OCI-LY3 (cell line): ENCODE measurements at regions not wholly inside any gene's neighbourhood (a gene's known extent, or its start where the extent isn't known, plus 50 kb on each side); places are given as distances from the start of the nearest gene placed in this dataset.
"Not testable (repeated sequence)": the region's sequence is repeated elsewhere in the genome, so short reads cannot be mapped to it uniquely, and the experiment has no call there.

Experiments used
- H2AFZ ChIP-seq: fragments of 200-600, 300-600 bp; shearing (Covaris generic); 2 replicates; pipeline ENCODE4 v1.6.0; 2014; ENCODE audit warnings: antibody characterized with exemption, low read depth, low read length
- H3K27ac ChIP-seq: fragments of 200-600, 300-600 bp; sonication (generic); 2 replicates; pipeline ENCODE4 v1.5.1; 2014; ENCODE audit warnings: mild to moderate bottlenecking, low read length, moderate library complexity, mixed read lengths
- H3K27me3 ChIP-seq: fragments of 200-600, 300-600 bp; sonication (generic); 2 replicates; pipeline ENCODE4 v1.6.1; 2014; ENCODE audit warnings: low read depth, low read length, mixed read lengths
- H3K36me3 ChIP-seq: fragments of 200-600, 300-600 bp; sonication (generic); replicated peaks from 2 replicates; pipeline ENCODE3; 2014; ENCODE audit warnings: low read depth, low read length, mixed read lengths
- H3K4me1 ChIP-seq: fragments of 300-600, 200-600 bp; sonication (generic); 2 replicates; pipeline ENCODE4 v1.6.1; 2014; ENCODE audit warnings: low read length, mixed read lengths
- H3K4me2 ChIP-seq: fragments of 200-600, 300-600 bp; sonication (generic); 2 replicates; pipeline ENCODE4 v1.6.1; 2014; ENCODE audit warnings: low read length, mixed read lengths
- H3K4me3 ChIP-seq: fragments of 300-600, 200-600 bp; sonication (generic); 2 replicates; pipeline ENCODE4 v1.5.1; 2014; ENCODE audit warnings: antibody characterized with exemption, mild to moderate bottlenecking, low read length, moderate library complexity
- H3K79me2 ChIP-seq: fragments of 300-600, 200-600 bp; shearing (Covaris generic); 2 replicates; pipeline ENCODE4 v1.6.1; 2014; ENCODE audit warnings: mild to moderate bottlenecking, low read length, mixed read lengths
- H3K9ac ChIP-seq: fragments of 300-600, 200-600 bp; shearing (Covaris generic); 2 replicates; pipeline ENCODE4 v1.6.0; 2014; ENCODE audit warnings: mild to moderate bottlenecking, low read length, moderate library complexity
- H3K9me3 ChIP-seq: fragments of 200-600, 300-600 bp; shearing (Covaris generic); 2 replicates; pipeline ENCODE4 v1.6.1; 2014; ENCODE audit warnings: low read length, mixed read lengths; ENCODE audit not compliant: insufficient read depth
- H4K20me1 ChIP-seq: fragments of 200-600, 300-600 bp; sonication (generic); 2 replicates; pipeline ENCODE4 v1.6.1; 2016; ENCODE audit warnings: low read length, mixed read lengths; ENCODE audit not compliant: insufficient read depth
- CTCF ChIP-seq: fragments of 200-600, 300-600 bp; sonication (generic); IDR thresholded peaks from 2 replicates; pipeline ENCODE4 v1.5.1; 2014; ENCODE audit warnings: antibody characterized with exemption, low read length, low read depth
- EZH2phosphoT487 ChIP-seq: fragments of 200-600 bp; shearing (Covaris generic); IDR thresholded peaks from 2 replicates; pipeline ENCODE4 v1.6.1; 2018; ENCODE audit warnings: antibody characterized with exemption, mixed run types, low read depth

- Histone ChIP-seq H2AFZ (no peak overlapping the region), H3K27me3 (no peaks in the 10 kb centered on the region), H3K27ac (no peak overlapping the region), H3K79me2 (no peaks in the 10 kb centered on the region), H3K9me3 (no peaks in the 10 kb centered on the region), H4K20me1 (no peaks in the 10 kb centered on the region), H3K4me2 (no peak overlapping the region), H3K4me1 (no peaks in the 10 kb centered on the region), H3K4me3 (no peak overlapping the region), H3K36me3 (no peaks in the 10 kb centered on the region), H3K9ac (no peak overlapping the region)
- TF ChIP-seq CTCF (no peak), EZH2phosphoT487 (no peak)
These were observed 1206.5 kb upstream of the PABPC4L start for GRCh38 chr4:135408109-135408508.

- not testable (repeated sequence) for H3K9me3 ChIP-seq, H3K9ac ChIP-seq, H3K27me3 ChIP-seq, H3K36me3 ChIP-seq, H3K79me2 ChIP-seq, H4K20me1 ChIP-seq, H3K4me1 ChIP-seq, H2AFZ ChIP-seq, H3K4me3 ChIP-seq, H3K4me2 ChIP-seq, H3K27ac ChIP-seq
These were observed 1205.0 kb upstream of the PABPC4L start for GRCh38 chr4:135406597-135406996.

- Histone ChIP-seq H3K9ac (no peak overlapping the region), H3K9me3 (no peaks in the 10 kb centered on the region), H3K36me3 (no peaks in the 10 kb centered on the region), H3K27me3 (no peaks in the 10 kb centered on the region), H3K4me3 (no peak overlapping the region), H3K27ac (no peak overlapping the region), H3K4me1 (no peaks in the 10 kb centered on the region), H2AFZ (no peak overlapping the region; the same call in 1 of the 2 replicates), H3K4me2 (no peak overlapping the region), H3K79me2 (no peaks in the 10 kb centered on the region), H4K20me1 (no peaks in the 10 kb centered on the region)
- TF ChIP-seq EZH2phosphoT487 (no peak), CTCF (no peak)
These were observed 1184.4 kb upstream of the PABPC4L start for GRCh38 chr4:135385830-135386581.

- H3K4me2 ChIP-seq: no peak overlapping the region
- no peaks in the 10 kb centered on the region for H4K20me1 ChIP-seq
These were observed 1182.0 kb upstream of the PABPC4L start for GRCh38 chr4:135383356-135384288.

More at GRCh38 chr4:135383356-135384288, 1182.0 kb upstream of the PABPC4L start:
- H3K27ac ChIP-seq: no peak overlapping the region
- no peaks in the 10 kb centered on the region for H3K9me3 ChIP-seq
- H2AFZ ChIP-seq: no peak overlapping the region
- TF ChIP-seq CTCF: no peak
- TF ChIP-seq EZH2phosphoT487: no peak
- H3K9ac ChIP-seq: no peak overlapping the region
- no peaks in the 10 kb centered on the region for H3K4me1 ChIP-seq
- no peaks in the 10 kb centered on the region for H3K27me3 ChIP-seq
- H3K79me2 ChIP-seq: no peaks in the 10 kb centered on the region
- no peaks in the 10 kb centered on the region for H3K36me3 ChIP-seq
- H3K4me3 ChIP-seq: no peak overlapping the region
